Prostate gland (tissue), 2 donors: ENCODE measurements at regions not wholly inside any gene's neighbourhood (a gene's known extent, or its start where the extent isn't known, plus 50 kb on each side); places are given as distances from the start of the nearest gene placed in this dataset.

Experiments
- CTCF ChIP-seq, 4 experiments: fragments of 200-600 bp in 2 of 4; fragments of 450-650 bp in 2 of 4; sonication (generic) in 2 of 4; IDR thresholded peaks; 1 replicate in 3 of 4; 2 replicates in 1 of 4; pipeline ENCODE4 v1.5.1; 2016 to 2019; ENCODE audit warnings: antibody characterized with exemption in 4 of 4, mild to moderate bottlenecking in 2 of 4, moderate library complexity in 2 of 4
- POLR2A ChIP-seq: fragments of 450-650 bp; IDR thresholded peaks from one replicate; pipeline ENCODE4 v1.6.1; 2016; ENCODE audit warnings: antibody characterized with exemption, mild to moderate bottlenecking
- POLR2AphosphoS5 ChIP-seq: sonication (generic); formaldehyde crosslinking; IDR thresholded peaks from one replicate; pipeline ENCODE4 v1.6.1; 2017; ENCODE audit warnings: antibody characterized with exemption

DNA sequence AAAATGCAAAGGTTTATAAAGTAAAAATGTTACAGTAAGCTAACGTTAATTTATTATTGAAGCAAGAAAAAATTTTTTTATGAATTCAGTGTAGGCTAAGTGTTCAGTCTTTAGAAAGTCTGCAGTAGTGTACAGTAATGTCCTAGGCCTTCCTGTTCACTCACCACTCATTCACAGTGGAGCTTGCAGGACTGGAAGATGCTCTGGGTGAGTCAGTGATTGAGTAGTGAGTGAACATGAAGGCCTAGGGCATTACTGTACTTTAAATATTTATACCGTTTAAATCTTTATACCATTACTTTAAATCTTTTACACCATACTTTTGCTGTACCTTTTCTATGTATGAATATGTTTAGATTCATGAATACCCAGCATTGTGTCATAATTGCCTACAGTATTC, 120.3 kb upstream of the SLC38A4 start:
- no peak for TF ChIP-seq CTCF (IDR thresholded peaks at IDR 0.05)
- TF ChIP-seq POLR2A = no peak
- no peak for TF ChIP-seq POLR2AphosphoS5
